GM18526 (cell line): ENCODE measurements at regions not wholly inside any gene's neighbourhood (a gene's known extent, or its start where the extent isn't known, plus 50 kb on each side); places are given as distances from the start of the nearest gene placed in this dataset.

Source experiments
- POLR2A ChIP-seq: IDR thresholded peaks from 3 replicates; pipeline ENCODE4 v1.6.1; 2011; ENCODE audit not compliant: insufficient read length; ENCODE audit errors: extremely low read depth

- no peak for TF ChIP-seq POLR2A
Measured at GRCh38 chr19:29083863-29084262, 129.1 kb downstream of the UQCRFS1 start.

GRCh38 chr19:29079356-29080032, 133.5 kb downstream of the UQCRFS1 start:
- TF ChIP-seq POLR2A = no peak

- no peak for TF ChIP-seq POLR2A
Measured at GRCh38 chr19:29076963-29077362, 136.0 kb downstream of the UQCRFS1 start.

GRCh38 chr19:29076161-29076560, 136.8 kb downstream of the UQCRFS1 start:
- no peak for TF ChIP-seq POLR2A

GRCh38 chr19:29075149-29075548, 137.8 kb downstream of the UQCRFS1 start:
- no peak for TF ChIP-seq POLR2A

- no peak for TF ChIP-seq POLR2A
Measured at GRCh38 chr19:29074579-29074978, 138.4 kb downstream of the UQCRFS1 start.

GRCh38 chr19:29067831-29068230, 145.1 kb downstream of the UQCRFS1 start:
- no peak for TF ChIP-seq POLR2A

- no peak for TF ChIP-seq POLR2A
Measured at GRCh38 chr19:29062475-29063435, 150.2 kb downstream of the UQCRFS1 start.

- no peak for TF ChIP-seq POLR2A
Measured at GRCh38 chr19:29060813-29061364, 152.1 kb downstream of the UQCRFS1 start.

GRCh38 chr19:29056535-29056934, 156.4 kb downstream of the UQCRFS1 start:
- TF ChIP-seq POLR2A = no peak

GRCh38 chr19:29054886-29055675, 157.9 kb downstream of the UQCRFS1 start:
- TF ChIP-seq POLR2A = no peak

- no peak for TF ChIP-seq POLR2A
Measured at GRCh38 chr19:29048873-29049272, 164.1 kb downstream of the UQCRFS1 start.

GRCh38 chr19:29045679-29046254, 167.2 kb downstream of the UQCRFS1 start:
- TF ChIP-seq POLR2A = no peak

GRCh38 chr19:29044037-29044436, 168.9 kb downstream of the UQCRFS1 start:
- TF ChIP-seq POLR2A = no peak

GRCh38 chr19:29042450-29042849, 170.5 kb downstream of the UQCRFS1 start:
- TF ChIP-seq POLR2A = no peak
